ENCODE measurements at regions not wholly inside any gene's neighbourhood (a gene's known extent, or its start where the extent isn't known, plus 50 kb on each side); places are given as distances from the start of the nearest gene placed in this dataset.

DNA sequence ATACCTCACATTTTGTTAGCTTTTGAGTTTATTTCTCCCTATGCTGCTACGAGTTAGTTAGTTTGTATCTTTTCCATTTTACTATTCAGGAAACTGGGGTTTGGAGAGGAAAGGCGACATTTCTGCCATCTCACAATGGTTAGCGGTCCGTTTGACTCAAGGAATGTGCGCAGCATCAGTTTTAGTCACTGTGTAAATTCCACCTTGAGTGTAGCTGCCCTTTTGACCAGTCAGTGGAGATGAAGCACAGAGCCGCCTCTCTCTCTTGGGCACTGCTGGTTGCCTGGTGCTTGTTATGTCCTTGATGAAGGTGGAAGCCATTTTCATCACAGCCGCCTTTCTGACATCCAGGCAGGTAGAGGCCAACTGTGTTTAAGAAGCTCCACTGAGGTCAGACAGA lies 185.5 kb downstream of the SCP2D1 start:
- no peak for DNase-seq (ENCODE audit: low read depth)

DNA sequence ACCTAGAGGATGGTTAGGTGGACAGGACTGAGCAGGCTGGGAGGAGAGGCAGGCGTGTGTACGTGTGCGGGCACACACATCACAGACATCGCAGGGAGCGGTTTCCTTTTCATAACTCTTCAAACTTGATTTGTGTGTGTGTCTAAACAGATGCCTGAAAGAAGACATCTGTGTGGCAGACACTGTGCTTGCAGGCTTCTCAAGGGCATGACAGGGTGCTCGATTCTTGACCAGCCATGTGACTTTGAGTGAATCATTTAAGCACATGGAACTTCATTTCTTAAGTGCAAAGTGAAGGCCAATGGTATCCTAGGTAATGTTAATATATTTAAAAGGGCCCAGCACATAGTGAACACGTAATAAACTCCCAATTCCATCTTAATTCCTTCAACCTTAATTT lies 186.5 kb downstream of the SCP2D1 start:
- no peak for DNase-seq (ENCODE audit: low read depth)

DNA sequence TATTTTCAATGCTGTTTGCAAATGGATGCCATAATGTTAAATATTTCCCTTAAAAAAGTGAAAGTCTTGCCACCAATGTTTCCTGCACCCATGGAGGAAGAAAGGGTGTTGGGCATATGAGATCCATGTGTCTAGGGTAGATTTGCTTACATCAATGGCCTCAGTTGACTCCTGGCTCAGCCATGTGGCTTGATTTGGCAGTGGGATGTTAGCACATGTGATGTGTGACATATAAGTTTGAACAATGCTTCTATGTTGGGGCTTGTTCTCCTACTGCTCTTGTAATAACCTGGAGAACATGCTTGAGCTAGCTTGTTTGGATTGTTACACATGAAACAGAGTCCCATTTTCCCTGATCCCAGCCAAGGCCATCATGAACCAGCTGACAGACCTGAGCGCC lies 187.6 kb downstream of the SCP2D1 start:
- DNase-seq (ENCODE audit: low read depth) = no peak

DNA sequence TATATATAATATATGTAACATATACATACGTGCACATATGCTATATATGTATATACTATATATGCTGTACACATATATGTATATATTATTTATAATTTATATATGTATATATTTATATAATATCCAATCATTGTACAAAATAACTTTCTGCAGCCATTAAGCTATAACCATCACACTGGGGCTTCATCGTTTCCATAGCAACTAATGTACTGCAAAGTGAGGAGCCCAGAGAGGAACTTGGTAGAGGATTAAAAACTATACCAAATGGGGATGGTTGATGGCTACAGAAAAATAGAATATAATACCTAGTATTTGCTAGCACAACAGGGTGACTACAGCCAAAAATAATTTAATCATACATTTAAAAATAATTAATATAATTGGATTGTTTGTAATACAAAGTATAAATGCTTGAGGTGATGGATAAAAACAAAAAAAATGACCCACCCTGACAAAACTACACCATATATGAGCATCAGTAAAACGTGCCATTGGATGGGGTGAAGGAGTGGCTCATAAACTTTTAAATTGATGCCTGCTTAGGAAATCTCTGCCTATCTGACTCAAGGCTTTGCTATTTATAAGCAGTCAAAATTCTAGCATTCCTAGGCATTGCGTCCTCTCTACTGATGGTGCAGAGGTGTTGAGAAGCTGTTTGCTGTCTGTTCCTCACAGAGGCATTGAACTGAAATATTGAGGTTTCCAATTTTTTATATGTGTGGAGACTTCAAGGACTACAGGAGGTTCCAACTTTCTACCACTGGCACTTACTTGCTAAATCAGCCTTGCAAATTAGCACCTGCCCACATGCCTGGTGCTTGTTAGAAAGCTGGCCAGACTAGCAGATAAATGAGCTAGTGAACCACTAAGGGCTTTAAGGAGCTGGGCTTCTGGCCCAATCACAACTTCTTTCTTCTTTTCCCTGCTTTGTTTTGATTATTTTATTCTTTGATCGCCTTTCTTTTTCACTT lies 190.1 kb downstream of the SCP2D1 start:
- DNase-seq (ENCODE audit: low read depth) = no peak

DNA sequence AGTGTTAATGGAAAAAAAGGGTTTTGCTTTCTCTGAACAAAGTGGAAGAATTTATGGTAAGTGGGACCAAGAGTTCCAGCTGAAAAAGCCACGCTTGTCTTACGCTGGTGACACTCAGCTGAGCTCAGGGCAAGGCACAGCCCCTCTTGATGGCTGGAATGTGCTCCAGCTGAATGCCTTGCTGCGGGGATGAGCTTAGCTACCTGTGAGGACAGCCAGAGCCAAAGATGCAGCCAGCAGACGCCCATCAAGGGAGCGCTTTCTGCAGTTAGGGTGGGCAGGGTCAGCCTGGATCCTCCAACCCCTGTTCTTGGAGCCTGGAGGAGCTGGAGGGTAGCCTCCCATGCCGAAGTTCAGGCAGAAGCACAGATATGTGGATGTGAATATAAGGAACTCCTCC lies 191.4 kb downstream of the SCP2D1 start:
- no peak for DNase-seq (ENCODE audit: low read depth)

DNA sequence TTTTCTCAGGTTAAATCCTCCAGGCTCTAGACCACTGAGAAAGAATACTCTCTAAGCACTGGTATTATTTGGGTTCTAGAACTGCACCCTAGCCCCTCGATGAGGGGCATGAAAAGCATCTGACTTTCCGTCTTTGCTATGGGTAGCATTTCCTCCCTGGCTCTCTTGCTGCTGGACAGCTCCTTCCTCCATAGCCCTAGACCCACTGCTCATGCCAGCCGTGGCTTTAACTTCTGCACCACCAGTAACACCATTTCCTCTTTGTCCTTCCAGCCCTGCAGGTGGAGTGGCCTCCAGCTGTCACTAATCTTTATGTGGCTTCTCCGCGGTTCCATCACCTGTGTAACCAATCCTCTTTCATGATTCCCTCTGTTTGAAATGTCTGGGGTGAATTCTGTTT lies 194.9 kb downstream of the SCP2D1 start:
- DNase-seq (ENCODE audit: low read depth) = no peak

DNA sequence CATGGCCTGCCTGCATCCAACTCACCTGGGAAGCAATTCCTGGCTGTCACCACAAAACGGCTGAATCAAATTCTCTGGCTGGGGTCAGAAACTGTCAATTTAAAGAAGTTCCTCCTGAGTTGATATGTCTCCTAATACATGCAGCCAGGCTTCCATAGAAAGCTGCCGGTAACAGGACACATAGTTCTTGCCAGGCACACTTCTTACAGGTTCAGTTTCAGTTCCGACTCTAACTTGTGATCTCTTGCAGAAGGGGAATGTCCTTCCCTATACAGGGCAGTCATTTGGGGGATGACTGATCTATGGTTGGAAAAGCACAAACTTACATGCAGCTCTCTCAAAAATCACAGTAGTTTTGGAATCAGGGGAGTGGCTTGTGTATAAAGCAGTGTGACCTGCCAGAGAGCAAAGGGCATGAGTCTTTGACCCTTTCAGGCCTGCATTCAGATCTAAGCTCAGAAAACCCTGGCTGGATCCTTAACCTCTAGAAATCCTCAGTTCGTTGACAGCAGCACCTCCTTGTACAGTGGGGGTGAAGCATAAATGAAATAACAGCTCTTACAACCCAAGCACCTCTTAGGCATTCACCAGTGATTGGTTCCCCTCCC lies 195.6 kb downstream of the SCP2D1 start:
- no peak for DNase-seq (ENCODE audit: low read depth)

DNA sequence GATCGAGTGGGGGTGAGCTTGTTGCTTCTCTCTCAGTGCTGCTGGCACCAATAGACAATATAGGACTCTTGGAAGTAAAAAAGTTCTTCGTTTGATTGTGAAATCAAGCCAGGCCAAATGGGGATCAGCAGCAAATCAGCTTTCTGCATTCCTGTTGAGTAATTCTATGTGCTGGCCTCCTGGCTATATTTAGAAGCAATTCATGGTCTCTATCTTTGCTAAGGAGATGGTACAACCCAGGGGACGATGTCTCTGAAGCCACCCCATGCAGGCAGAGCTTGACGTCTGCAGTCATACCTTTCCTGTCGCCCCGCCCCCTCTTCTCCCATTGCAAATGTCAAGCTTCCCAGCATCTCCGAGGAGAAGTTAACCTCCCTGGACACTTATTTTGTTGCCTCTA lies 199.1 kb downstream of the SCP2D1 start:
- no peak for DNase-seq (ENCODE audit: low read depth)

DNA sequence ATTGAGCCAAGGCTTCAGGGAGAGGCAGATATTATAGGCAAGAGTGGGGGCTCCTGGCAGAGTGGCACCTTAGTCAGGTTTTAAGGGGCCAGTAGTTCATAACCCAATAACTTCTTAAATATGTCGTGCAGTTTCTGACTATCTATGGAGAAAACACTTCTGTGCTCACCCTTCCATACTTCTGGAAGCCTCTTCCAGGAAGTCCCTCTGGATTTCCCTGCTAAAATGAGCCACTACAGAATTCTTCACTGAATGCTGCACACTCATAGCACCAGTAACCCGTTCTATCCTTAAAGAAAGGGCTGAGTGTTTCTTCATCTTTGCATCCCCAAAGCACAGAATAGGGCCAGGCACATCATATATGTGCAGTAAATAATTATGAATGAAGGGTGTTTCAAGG lies 198.5 kb upstream of the SLC24A3 start:
- DNase-seq (ENCODE audit: low read depth) = no peak

DNA sequence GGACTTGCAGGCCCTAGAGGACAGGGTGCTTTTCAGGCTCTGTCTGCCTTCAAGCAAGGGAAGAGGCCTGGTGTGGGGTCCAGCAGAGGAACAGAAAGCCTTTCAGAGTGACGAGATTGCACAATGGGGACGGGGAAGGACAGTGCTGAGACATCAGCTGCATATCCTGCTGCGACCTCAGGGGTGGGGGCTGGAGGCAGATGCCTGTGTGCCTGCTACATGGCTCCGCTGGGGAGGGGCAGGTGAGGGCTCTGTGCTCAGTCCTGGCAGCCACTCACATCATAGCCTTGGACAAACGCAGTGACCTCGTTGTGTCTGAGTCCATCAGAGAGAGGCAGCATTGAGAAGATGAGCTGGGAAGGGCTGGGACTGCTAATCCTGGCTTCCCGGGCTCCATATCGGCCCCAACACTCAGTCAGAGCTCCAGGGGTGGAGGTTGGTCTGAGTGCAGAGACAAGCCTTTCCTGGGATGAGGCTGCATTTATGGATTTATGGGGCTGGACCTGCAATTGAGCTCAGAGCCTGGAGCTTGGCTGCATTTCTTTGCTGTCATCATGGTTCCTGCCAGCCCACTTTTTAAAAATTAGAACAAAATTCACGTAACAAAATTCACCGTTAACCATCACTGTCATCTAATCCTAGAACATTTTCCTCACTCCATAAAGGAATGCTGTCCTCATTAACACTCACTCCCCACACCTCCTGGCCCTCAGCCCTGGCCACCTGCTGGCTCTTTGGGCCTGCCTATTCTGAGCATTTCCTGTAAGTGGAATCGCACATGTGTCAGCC lies 196.9 kb upstream of the SLC24A3 start:
- no peak for DNase-seq (ENCODE audit: low read depth)

DNA sequence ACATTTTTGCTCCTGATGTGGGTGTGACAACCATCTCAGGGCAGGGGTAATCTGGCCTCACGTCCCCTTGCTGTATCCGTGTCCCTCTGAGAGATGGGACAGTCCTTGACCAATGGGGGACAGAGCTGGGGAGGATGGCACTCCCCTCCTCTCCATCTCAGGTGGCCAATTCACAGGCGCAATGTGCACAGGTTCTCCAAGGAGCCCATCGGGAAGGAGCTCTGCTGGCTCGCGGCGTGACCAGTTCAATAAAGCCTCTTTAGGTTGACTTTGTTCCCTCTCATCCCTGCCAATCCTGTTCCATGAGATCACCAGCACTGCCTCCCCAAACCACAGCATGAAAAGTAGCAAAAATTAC lies 196.3 kb upstream of the SLC24A3 start:
- no peak for DNase-seq (ENCODE audit: low read depth)

DNA sequence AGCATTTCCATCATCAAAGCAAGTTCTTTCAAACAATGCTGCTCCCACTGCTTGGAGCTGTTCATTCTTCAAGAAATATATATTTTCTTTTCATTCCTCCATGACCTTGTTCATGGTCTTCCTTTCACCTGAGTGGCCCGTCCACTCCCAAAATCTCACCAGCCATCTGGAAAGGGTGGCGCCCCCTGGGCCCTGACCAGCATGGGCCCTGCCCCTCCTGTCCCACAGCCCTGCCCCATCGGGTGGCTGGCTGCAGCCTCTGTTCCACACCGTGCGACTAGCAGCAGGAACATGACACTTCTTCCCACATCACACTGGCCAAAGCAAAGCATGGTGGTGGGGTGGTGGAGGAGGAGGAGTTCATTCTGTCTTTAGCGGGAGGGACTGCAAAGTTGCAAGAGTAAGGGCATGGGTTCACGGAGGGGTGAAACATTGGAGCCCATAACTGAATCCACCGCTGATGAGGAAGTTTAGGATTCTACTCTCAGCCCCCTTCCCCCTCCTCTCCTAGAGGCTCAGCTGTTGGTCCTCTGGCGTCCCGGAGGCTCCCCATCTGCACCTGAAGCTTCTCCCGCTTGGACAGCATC lies 195.2 kb upstream of the SLC24A3 start:
- DNase-seq (ENCODE audit: low read depth) = no peak

DNA sequence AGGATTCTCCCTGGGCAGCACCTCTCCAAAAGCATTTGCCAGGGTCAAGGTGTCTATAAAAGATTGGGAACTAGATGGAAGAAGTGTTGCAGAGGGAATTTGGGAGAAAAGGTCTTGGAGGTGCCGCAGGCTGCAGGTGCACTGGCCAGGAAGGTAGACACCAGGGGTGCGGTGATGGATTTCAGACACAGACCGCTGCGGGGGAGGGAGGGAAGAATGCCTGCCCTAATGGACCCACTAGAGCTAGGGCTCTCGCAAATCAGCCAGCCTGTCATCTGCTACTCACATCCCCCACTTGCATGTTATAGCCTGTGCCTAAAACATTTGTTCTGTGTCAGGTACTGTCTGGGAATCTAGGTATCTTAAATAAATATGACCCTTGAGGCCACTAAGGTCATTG lies 193.6 kb upstream of the SLC24A3 start:
- no peak for DNase-seq (ENCODE audit: low read depth)

DNA sequence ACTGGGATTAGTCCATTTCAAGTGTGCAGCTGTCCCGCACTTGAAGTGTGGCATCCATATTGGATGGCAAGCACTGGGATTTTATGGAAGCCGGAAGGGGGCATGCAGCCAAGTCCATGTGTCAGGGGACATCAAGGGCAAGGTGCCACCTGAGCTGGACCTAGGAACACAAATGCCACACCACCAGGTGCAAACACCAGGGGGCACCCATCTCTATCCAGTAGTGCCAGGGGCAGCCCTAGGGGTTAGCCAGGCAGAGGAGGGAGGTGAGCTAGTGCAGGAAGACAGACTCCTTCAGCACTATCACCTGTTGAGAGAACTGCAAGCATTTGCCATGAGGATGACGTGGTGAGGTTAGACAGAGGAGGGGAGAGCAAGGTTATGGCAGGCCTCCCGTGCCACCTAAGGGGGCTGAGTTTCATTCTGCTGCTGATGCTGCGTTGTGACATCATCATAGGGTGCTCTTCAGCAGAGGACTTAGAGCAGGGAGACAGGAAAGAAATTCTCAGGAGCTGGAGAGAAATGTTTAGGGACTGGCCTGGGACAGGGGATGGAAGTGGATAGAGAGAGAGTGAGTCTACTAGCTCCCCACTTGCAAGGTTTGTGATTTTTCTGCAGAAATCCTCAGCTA lies 192.6 kb upstream of the SLC24A3 start:
- DNase-seq (ENCODE audit: low read depth) = no peak

DNA sequence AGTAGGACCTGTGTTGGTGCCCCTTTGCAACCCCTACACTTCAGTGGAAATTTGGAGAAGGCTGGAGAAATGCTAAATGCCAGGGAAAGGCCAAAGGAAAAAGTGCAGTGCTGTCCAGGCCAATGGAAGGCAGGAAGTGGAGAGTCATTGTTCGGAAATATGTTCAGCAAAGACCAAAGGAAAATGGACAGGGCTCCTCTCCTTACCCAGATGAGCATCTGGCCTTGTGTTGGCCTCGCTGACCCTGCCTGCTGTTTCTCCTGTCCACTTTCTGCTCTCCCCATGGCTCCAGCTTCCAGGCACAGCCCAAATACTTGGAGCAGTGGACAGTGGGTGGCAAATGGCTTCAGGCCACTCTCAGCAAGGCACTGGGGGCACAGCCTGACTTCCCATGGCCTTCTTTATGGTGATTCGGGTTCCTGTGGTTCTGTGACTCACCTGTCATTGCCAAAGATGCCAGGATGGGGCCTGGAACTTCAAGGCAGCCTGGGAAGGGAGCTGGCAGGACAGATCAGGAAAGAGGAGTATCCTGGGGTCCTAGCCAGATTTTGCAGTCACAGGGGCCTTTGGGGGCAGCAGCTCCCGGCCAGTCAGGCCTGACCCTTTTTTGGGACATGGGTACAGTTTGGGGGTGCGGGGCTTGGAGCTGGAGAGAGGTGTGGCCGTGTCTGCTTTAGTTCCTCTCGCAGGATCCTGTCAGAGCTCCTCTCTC lies 190.9 kb upstream of the SLC24A3 start:
- no peak for DNase-seq (ENCODE audit: low read depth)

DNA sequence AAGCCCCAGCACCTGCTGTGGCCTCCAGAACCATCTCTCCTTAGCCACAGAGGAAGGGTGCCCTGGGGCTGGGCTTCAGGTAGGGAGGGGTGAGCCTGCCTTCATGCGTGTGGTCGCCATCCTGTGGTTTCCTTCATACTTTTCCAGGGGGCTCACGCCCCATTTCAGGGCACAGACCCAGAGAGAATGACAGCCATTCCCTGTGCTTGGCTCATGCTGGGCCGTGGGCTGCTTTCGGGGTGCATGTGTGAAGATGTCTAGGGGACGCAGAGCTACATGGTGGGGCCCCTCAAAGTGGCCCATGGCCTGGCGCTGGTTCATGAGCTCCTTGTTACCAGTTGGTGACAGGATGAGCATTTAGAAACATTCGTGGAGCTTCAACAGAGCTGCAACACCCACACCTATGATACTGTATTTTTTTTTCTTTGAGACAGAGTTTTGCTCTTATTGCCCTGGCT lies 190.3 kb upstream of the SLC24A3 start:
- DNase-seq (ENCODE audit: low read depth) = no peak

DNA sequence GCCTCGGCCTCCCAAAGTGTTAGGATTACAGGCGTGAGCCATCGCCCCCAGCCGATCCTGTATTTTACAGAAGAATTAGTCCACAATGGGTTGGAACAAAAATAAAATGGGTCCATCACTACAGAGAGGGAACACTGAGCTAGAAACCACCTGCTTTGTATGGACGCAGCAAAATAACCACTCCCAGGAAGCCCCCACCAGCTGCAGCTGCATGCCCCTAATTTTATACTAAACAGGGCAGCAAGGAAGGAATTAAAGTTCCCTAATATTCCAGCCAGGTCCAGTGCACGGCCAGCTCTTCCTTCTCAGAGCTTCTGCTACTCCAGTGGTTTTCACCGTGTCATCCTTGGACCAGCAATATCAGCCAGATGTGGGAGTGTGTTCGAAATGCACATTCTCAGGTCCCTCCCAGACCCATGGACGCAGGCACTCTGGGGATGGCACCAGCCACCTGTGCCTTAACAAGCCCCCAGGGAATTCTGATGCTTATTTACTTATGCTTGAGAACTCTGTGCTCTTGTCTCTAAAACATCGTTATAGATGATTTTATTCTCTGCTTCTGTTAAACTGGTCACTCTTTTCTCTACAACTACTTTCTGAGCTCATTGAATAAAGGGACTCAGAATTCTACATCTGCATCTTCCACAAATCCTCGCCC lies 189.5 kb upstream of the SLC24A3 start:
- no peak for DNase-seq (ENCODE audit: low read depth)

DNA sequence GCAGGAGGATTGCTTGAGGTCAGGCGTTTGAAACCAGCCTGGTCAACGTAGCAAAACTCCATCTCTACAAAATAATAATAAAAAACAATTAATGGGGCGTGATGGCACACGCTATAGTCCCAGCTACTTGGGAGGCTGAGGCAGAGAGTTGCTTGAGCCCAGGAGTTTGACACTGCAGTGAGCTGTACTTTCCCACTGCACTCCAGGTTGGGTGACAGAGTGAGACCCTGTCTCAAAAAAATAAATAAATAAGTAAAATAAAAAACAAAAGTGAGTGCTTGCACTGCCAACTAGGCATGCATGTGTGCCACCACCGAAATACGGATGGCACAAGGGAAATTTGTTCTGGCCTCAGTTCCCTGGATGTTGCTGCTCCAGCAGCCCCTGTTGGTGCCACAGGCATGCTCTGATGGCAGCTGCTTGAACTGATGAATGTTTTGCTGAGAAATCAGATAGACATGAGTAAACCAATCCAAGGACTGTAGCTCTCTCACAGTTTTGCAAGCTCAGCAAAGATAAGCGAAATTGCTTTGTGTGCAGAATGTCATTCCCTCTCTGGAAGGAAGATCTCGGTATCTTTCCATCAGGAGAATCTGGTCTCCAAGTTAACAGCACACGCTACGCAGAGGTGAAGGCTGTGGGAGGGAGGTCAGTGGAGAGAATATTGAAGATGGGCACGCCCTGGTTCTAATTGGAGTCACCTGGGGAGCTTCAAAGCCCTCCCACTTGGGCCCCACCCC lies 188.0 kb upstream of the SLC24A3 start:
- DNase-seq (ENCODE audit: low read depth) = no peak

DNA sequence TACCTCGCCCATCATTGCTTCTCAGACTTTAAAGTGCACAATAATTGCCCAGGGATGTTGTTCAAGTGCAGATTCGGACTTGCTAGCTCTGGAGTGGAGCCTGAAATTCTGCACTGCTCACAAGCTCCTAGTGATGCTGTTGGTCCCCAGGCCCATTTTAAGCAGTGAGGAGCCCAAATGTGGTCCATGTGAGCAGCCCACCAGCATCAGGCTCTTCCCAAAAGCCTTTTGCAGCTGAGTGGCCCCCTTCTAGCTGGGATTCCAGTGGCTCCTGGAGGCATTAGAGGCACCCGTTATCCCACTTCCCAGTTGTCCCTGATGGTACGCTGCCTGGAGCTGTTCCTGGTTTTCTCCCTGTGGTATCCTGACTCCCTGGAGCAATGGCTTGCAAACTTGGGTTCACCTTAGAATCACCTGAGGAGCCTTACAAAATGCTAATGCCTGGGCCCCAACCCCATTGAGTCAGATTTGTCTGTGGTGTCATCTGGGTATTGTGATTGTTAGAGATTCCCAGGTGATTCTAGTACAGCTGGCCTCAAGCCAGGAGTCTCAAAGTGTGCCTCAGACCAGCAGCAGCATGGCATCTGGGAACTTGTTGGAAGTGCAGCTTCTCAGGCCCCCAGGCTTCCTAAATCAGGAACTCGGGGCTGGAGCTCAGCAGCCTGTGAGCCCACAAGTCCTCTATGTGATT lies 186.9 kb upstream of the SLC24A3 start:
- no peak for DNase-seq (ENCODE audit: low read depth)

All from activated T-cell treated with anti-CD3 and anti-CD28 coated beads for 48 hours (primary cell).